ENCODE measurements at regions not wholly inside any gene's neighbourhood (a gene's known extent, or its start where the extent isn't known, plus 50 kb on each side); places are given as distances from the start of the nearest gene placed in this dataset.
A peak's percentile ranks its signal among the peaks of the same experiment; 100 is the strongest.

DNA sequence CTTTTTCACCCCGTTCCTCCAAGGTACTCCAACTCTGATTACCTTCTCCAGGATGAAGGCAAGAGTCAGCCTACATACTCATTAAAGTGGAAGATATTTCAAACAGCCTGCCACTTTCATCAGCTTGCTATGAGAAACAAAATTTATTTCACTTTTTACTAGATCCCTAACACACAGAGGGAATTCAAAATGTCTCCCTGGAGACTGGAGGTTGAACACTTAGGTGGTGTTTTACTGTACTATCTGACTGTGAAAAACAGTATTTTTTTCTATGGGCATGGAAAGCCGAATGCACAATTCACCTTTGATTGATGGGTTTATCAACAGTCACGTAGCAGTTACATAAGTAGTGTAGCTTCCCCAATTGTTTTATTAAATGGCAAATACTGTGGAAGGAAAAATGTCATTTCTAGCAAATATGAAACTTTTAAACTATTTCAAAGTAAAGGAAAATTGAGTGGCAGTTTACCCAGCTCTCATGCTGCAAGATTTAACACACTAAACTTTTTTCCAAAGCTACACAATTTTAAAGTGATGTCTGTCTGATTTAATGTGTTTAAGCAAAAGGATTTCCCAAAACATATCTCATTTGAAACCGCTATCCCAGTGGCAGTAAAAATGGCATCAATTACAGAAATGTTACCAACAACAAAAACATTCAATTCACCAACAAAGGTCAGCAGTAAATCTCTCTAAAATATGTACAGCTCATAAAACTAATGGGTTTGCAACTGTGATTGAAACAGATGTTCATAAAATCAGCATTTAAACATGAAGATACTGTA lies 125.0 kb upstream of the TLE4 start:
- Mint-ChIP-seq H3K4me1 (no peaks in the 10 kb centered on the region), H3K4me3 (no peak overlapping the region), H3K9me3 (peaks cover 0 to 2% of the 10 kb centered on the region in 2 donors), H3K27me3 (no peaks in the 10 kb centered on the region), H3K27ac (no peak overlapping the region)
- ATAC-seq (no peak), DNase-seq (no peak)

DNA sequence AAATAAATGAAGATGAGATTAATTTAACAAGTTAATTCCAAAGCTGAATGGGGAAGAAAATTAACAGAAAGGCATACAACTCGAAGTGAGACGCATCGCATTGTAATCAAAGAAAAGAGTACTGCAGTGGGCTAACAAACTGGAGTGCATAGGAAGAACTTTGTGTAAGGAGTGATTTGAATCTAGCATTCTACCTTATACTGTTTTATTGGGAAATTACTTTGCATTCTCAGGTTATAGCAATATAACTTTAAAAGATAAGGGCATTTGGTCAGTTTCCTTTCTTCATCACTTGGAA lies 124.5 kb upstream of the TLE4 start:
- Mint-ChIP-seq H3K27ac (no peak overlapping the region), H3K4me1 (no peaks in the 10 kb centered on the region)

DNA sequence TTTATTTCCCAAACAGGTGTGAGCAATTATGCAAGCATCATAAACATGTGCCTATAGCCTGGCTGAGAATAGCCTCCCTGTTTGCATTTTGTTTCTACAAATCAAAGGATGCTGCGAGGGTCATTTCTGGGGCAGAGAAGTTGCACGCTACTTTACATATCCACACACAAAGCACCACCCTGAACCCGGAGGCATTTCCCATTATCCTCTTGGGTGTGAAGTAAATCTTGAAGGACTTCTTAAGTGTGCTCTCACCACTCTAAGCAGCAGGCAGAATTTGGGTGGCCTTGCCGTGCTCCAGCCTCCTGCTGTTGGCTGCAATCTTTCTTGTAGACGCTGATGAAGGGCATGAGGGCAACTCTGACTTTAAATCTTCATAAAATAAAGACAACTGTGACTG lies 124.0 kb upstream of the TLE4 start:
- no peaks in the 10 kb centered on the region for H3K27me3 Mint-ChIP-seq
- DNase-seq (no peak), ATAC-seq (no peak)
- peaks cover 0 to 7% of the 10 kb centered on the region in 2 donors for H3K9me3 Mint-ChIP-seq
- H3K27ac Mint-ChIP-seq, result no peak overlapping the region
- no peak overlapping the region for H3K4me3 Mint-ChIP-seq
- H3K4me1 Mint-ChIP-seq, result no peaks in the 10 kb centered on the region

More for the DNA sequence above, 124.5 kb upstream of the TLE4 start:
- Mint-ChIP-seq H3K4me3 (no peak overlapping the region), H3K9me3 (peaks cover 0 to 3% of the 10 kb centered on the region in 2 donors), H3K27me3 (no peaks in the 10 kb centered on the region)
- ATAC-seq (no peak), DNase-seq (no peak)

DNA sequence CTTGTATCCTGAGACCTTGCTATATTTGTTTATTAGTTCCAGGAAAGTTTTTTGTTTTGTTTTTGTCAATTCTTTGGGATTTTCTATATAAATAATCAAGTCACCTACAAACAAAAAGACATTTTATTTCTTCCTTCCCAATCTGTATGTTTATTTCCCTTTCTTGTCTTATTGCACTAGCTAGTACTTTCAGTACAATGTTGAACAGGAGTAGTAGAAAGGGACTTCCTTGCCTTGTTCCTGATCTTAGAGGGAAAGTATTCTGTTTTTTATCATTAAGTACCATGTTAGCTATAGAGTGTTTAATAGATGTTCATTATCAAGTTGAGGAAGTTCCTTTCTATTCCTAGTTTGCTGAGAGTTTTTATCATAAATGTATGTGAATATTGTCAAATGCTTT lies 119.5 kb upstream of the TLE4 start:
- H3K9me3 Mint-ChIP-seq, result peaks cover 9 to 14% of the 10 kb centered on the region in 2 donors
- DNase-seq, result no peak
- H3K27ac Mint-ChIP-seq, result peak overlapping the region in 1 of 2 donors; percentile 37
- H3K4me3 Mint-ChIP-seq, result no peak overlapping the region
- no peaks in the 10 kb centered on the region for H3K27me3 Mint-ChIP-seq
- H3K4me1 Mint-ChIP-seq, result no peaks in the 10 kb centered on the region
- no peak for ATAC-seq

DNA sequence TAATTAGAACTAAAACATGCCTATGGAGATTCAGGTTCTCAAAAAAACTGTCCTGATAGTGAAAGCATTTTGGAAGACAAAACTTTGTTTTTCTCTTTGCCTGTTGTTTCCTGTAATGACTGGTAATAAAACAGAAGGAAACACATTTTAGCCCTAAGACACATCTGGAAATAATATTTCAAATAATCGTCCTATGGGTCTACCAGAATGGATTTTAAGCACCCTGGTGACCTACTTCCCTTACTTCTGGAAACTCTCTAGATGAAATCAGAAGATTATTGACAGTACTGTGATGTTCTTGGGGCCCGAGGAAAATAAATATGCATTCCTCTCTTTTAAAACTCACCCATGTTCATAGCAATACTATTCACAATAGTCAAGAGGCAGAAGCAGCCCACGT lies 110.1 kb upstream of the TLE4 start:
- H3K9me3 Mint-ChIP-seq, result no peaks in the 10 kb centered on the region
- H3K4me3 Mint-ChIP-seq, result no peak overlapping the region
- ATAC-seq (no peak), DNase-seq (no peak)
- no peak overlapping the region for H3K27ac Mint-ChIP-seq
- H3K27me3 Mint-ChIP-seq, result no peaks in the 10 kb centered on the region
- no peaks in the 10 kb centered on the region for H3K4me1 Mint-ChIP-seq

DNA sequence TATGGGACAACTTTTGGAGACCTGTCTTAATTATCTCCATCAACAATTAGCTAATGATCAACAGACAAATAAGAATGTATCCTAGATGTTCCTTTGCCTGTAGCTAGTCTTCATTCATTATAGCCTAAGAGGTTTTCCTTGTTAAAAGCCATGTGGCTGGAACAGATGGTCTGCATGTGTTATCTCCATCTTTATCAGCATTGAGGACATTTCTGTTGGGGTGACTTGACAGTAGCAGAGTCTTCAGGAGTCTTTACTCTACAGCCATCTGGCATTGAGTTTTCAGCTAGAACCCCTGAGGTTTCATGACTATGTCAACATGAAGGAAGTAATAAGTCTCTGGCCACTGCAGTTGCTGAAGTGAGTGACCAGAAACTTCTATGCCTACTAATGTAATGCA lies 106.6 kb upstream of the TLE4 start:
- H3K4me3 Mint-ChIP-seq, result no peak overlapping the region
- no peaks in the 10 kb centered on the region for H3K9me3 Mint-ChIP-seq
- H3K27me3 Mint-ChIP-seq, result no peaks in the 10 kb centered on the region
- no peak for DNase-seq
- peaks cover 9% of the 10 kb centered on the region for H3K4me1 Mint-ChIP-seq
- no peak for ATAC-seq
- no peak overlapping the region for H3K27ac Mint-ChIP-seq

DNA sequence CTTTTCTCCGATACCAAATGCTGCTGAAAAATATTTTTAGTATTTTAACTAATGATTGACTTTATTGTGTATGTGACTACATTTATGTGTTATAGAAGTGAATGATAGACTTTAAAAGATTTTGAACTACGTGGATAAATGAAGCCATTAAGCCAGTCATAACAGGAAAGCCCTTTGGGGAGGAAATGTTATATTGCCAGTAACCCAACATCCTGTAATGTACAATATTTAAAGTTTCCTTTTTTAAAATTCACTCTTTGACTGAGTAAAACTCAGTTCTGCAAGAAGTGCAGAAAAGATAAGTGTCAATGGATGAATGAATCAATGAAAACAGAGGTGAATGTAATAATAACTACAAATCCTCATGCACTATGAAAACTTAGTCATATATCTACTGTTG lies 102.6 kb upstream of the TLE4 start:
- no peak overlapping the region for H3K4me3 Mint-ChIP-seq
- DNase-seq, result no peak

DNA sequence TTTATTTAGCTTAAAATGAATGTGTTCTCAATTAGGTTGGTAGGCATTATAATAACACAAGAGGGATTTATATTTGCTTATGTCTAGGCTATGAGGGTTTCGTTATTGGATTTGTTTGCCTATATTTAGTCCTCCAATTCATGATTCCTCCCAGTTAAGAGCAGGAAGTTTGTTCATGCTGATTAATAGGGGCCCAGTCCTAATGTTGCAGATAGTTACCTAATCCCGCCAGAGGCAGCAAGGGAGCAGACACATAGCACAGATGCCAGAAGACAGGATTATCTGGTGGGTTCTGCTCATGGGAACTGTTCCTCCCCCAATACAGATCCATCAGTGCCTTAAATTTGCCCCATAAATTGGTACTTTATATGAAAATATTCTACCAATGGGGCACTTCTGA lies 100.8 kb upstream of the TLE4 start:
- ATAC-seq (no peak), DNase-seq (no peak)
- Mint-ChIP-seq H3K4me3 (no peak overlapping the region), H3K27me3 (no peaks in the 10 kb centered on the region), H3K27ac (no peak overlapping the region), H3K4me1 (peaks cover 31% of the 10 kb centered on the region), H3K9me3 (no peaks in the 10 kb centered on the region)

More for the DNA sequence above, 102.6 kb upstream of the TLE4 start:
- Mint-ChIP-seq H3K9me3 (no peaks in the 10 kb centered on the region), H3K27ac (no peak overlapping the region), H3K27me3 (no peaks in the 10 kb centered on the region), H3K4me1 (peaks cover 31% of the 10 kb centered on the region)
- peak; percentile 63 for ATAC-seq

DNA sequence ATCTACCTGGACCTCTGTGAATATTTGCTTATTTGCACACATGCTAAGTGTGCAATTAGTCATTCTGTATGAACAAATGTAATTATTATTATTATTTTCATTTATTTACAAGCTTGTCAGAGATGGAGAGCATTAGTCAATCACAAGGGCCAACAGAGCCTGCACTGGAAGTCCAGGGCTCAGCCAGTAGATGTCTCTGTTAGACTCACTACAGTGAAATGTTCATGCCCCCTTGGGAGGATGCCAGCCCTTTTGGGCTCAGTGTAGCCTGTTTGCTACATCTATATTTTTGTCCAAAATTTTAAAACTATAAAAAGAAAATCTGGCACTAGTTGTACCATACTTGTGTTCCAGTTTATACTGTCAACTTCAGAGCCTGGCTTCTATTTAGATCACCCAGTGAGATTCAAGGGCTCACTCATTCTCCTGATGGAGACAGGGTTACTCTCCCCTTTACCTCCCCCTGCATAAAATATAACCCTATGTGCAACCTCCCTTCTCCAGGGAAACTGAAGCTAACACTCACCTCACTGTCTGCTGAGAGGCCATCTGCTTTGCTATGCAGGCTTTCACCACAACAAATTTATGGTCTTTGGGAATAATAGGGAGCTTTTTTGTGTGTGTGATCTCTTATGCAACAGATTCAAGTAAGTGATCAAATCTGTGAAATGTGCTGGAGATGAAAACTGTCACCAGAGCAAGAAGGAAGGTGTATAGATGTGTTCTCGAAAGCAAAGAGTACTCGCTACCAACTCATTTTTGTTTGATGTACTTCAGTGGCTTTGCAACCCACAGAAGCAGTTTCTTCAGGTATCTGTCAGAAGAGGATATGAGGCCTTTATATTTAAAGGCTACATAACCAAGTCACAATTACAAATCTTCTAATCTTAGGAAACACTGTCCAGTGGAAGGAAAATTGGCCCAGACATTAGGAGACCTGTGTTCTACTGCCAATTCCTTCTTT lies 99.9 kb upstream of the TLE4 start:
- Mint-ChIP-seq H3K9me3 (no peaks in the 10 kb centered on the region), H3K4me3 (no peak overlapping the region), H3K4me1 (peaks cover 31% of the 10 kb centered on the region), H3K27me3 (no peaks in the 10 kb centered on the region), H3K27ac (no peak overlapping the region)
- ATAC-seq (peak; percentile 82), DNase-seq (peak in 1 of 2 donors; percentile 20)

DNA sequence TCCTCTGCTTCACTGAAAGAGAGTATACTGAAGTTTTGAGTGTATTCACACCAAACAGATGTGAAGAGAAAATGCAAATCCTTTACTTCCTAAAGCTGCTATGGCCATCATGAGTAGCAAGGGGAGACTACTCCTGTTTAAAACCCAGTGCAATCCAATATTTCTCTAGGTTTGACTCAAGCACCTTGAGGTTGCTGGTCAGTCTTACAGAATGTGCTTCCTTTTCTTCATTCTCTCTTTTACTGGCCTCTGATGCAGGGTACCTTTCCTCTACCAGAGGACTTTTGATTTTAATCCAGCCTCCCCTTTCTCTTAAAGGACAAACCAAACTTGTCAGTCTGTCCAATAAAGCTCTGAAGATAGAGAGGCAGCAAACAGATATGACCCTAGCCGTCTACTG lies 98.1 kb upstream of the TLE4 start:
- Mint-ChIP-seq H3K27me3 (no peaks in the 10 kb centered on the region), H3K4me3 (no peak overlapping the region), H3K4me1 (peaks cover 41% of the 10 kb centered on the region), H3K9me3 (no peaks in the 10 kb centered on the region), H3K27ac (no peak overlapping the region)
- ATAC-seq, result no peak
- DNase-seq, result no peak

DNA sequence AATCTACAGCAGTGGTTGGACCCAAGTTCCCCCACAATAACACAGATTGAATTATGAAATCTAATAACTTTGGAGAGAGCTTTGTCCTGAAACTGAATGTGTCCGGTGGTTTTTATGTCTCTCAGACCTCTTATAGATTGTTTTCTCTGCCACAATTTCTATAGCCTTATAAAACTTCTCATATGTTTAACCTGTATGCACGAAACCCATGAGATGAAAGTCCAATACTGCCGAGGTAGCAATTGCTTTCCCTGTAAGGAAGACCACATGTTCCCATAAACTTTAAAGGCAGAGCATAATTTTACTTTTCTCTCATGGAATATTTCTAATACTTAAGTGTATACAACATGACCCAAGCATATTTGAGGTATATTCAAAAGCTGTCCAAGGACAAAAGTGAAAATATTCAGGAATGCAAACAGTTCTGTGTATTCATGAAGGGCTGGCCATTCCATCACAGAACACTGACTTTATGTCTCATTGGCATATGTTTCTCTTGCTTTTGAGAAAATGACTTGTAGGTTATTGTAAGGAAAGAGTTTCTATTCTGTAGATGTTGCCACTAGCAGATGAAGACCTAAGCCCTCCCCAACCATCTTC lies 94.4 kb upstream of the TLE4 start:
- Mint-ChIP-seq H3K27me3 (no peaks in the 10 kb centered on the region), H3K9me3 (no peaks in the 10 kb centered on the region), H3K4me3 (peak overlapping the region in 1 of 2 donors; percentile 52), H3K27ac (no peak overlapping the region), H3K4me1 (peaks cover 26% of the 10 kb centered on the region)
- no peak for DNase-seq
- ATAC-seq, result no peak

DNA sequence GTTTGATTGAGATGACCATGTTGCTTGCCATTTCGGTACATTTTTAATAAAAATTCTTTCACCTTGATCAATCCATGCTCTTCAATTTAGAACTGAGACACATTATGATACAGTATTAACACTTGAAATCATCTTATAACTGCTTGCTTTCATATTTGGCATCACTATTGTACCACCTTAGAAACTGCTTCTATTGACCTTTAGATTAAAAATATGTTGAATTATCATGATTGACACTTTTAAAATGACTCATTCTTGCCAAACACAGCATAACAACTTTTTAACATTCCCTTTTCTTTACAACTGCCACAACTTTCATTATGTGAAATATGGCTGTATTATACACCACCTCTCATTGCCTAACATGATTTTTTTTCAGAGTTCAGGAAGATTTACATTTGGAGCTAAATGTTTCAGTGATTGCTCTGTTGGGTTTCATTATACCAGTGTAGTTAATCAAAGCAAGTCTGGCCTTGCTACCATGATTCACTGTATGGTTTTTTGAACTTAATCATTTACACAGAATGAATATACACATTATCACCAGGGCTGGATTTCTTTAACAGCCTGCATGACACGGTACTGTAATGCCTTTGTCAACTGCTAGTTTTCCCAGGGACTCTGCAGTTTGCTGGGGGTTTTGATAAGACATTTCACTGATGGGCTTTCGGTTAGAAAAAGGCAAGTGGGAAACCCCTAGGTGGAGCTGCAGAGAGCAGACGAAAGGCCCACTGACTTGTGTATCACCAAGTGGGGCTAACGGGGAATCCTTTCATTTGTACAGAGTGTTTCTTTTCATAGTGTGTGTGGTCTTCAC lies 93.6 kb upstream of the TLE4 start:
- H3K4me1 Mint-ChIP-seq, result peaks cover 20% of the 10 kb centered on the region
- H3K4me3 Mint-ChIP-seq, result peak overlapping the region; percentile 37 to 52
- peak; percentile 31 to 40 for DNase-seq
- H3K27ac Mint-ChIP-seq, result peak overlapping the region in 1 of 2 donors; percentile 45
- peak; percentile 91 for ATAC-seq
- no peaks in the 10 kb centered on the region for H3K27me3 Mint-ChIP-seq
- H3K9me3 Mint-ChIP-seq, result no peaks in the 10 kb centered on the region

DNA sequence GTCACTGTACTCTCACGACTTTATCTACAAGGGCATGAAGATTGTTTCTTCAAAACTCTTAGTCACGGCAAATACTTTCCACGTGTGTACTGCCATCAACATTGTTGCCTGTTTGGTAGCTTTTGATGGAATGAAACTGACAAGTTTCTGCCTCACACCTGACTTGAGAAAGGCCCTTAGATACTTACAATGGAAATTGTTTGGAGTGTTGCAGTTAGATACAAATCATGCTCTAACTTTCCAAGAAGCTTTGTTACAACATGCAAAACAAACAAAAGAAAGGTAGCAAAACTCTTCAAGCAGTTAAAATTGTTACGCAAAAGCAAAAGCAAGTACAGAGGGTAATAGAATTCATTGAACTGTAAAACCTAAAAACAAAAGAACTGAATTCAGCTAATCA lies 91.1 kb upstream of the TLE4 start:
- DNase-seq (no peak), ATAC-seq (no peak)
- Mint-ChIP-seq H3K27ac (no peak overlapping the region), H3K27me3 (no peaks in the 10 kb centered on the region), H3K9me3 (no peaks in the 10 kb centered on the region), H3K4me3 (no peak overlapping the region), H3K4me1 (peaks cover 12% of the 10 kb centered on the region)

DNA sequence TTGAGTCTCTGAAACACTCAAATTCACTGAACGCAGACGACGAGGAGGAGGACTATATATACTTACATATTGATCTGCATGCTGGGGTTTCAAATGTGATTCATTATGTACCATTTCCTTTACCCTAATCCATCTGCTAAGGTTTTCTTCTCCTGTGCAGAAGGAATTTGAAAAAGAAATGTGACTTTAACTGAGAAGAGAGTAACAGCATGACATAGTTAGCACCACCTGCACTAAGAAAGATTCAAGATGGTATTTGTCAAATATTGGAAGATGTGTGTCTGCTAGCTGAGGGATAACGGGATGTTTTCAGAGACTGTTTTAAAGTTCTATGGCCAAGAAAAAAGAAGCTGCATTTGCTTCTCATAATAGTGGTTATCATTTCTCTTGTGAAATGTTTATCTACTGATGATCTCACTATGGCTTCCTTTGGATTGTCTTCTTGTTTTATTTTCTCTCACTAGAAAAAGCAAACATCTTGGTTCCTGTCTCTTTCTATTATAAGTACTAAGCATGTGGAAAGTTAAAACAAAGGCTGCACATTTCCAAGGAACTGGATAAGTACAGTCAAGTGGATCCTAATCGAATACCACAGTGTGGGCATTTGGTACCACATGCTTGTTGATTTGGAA lies 89.8 kb upstream of the TLE4 start:
- DNase-seq (no peak), ATAC-seq (no peak)
- no peak overlapping the region for H3K4me3 Mint-ChIP-seq
- no peaks in the 10 kb centered on the region for H3K27me3 Mint-ChIP-seq
- H3K9me3 Mint-ChIP-seq, result peaks cover 0 to 5% of the 10 kb centered on the region in 2 donors
- H3K27ac Mint-ChIP-seq, result no peak overlapping the region
- peaks cover 17% of the 10 kb centered on the region for H3K4me1 Mint-ChIP-seq

DNA sequence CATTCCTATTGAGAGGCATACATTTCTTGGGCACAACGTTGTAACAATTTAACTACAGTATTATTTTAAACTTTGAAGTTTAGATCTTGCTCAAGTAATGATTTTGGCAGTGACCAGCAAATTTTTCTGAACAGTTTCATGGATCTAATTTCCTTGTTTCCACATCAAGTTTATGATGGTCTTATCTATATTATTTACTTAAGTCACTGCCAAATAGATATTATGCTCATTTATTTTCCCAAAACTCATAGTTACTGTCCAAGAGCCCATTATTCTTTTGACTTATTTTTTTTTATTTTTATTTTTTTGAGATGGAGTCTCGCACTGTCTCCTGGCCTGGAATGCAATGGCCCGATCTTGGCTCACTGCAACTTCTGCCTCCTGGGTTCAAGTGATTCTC lies 86.5 kb upstream of the TLE4 start:
- Mint-ChIP-seq H3K4me1 (peaks cover 5% of the 10 kb centered on the region), H3K9me3 (peaks cover 0 to 5% of the 10 kb centered on the region in 2 donors), H3K4me3 (no peak overlapping the region), H3K27ac (no peak overlapping the region), H3K27me3 (no peaks in the 10 kb centered on the region)
- ATAC-seq (no peak), DNase-seq (no peak)

Measured in stimulated activated naive CD8-positive, alpha-beta T cell treated with anti-CD3 and anti-CD28 coated beads, Interleukin-15, amount 100 ng/mL, for 72 hours (primary cell).